Tibial nerve (tissue), 4 donors: ENCODE measurements at regions not wholly inside any gene's neighbourhood (a gene's known extent, or its start where the extent isn't known, plus 50 kb on each side); places are given as distances from the start of the nearest gene placed in this dataset.

Experiments
- DNase-seq, 2 donors: peaks; one replicate each; pipeline ENCODE4 v3.0.0-alpha.2; 2019; ENCODE audit warnings: low spot score in 2 of 2
- H3K27ac ChIP-seq, 4 donors: fragments of 200-600 bp; sonication (generic) in 3 of 4; one replicate each; pipeline ENCODE4 v1.5.1; 2017 to 2019; ENCODE audit warnings: mild to moderate bottlenecking in 1 of 4
- H3K27me3 ChIP-seq, 2 donors: fragments of 200-600 bp; sonication (generic) in 1 of 2; one replicate each; pipeline versions ENCODE4 v1.5.1 to v1.6.0; 2017 to 2019
- H3K36me3 ChIP-seq, 3 donors: fragments of 200-600 bp; sonication (generic); one replicate each; pipeline ENCODE4 v1.5.1; 2018 to 2019
- H3K4me1 ChIP-seq, 4 donors: fragments of 200-600 bp; sonication (generic) in 3 of 4; one replicate each; pipeline ENCODE4 v1.5.1; 2017 to 2019
- H3K4me3 ChIP-seq, 4 donors: fragments of 200-600 bp; sonication (generic) in 3 of 4; one replicate each; pipeline ENCODE4 v1.5.1; 2017 to 2019; ENCODE audit warnings: mild to moderate bottlenecking in 1 of 4, moderate library complexity in 1 of 4
- H3K9me3 ChIP-seq, 4 donors: fragments of 200-600 bp; sonication (generic) in 3 of 4; one replicate each; pipeline ENCODE4 v1.5.1; 2017 to 2019
- EP300 ChIP-seq, 2 donors: sonication (generic); formaldehyde crosslinking; IDR thresholded peaks; one replicate each; pipeline ENCODE4 v1.6.1; 2017; ENCODE audit warnings: antibody characterized with exemption in 2 of 2, mild to moderate bottlenecking in 1 of 2
- POLR2A ChIP-seq, 2 donors: fragments of 450-650 bp; IDR thresholded peaks; one replicate each; pipeline ENCODE4 v1.6.1; 2017; ENCODE audit warnings: antibody characterized with exemption in 2 of 2, mild to moderate bottlenecking in 2 of 2, moderate library complexity in 2 of 2
- WGBS, 2 donors: methylation state at CpG; one replicate each; pipeline ENCODE4 v1.1.5; 2018; 5-methylcytosine and 5-hydroxymethylcytosine counted together
- TF ChIP-seq, protein P1 (sequence below), 5 experiments: fragments of 200-600 bp in 3 of 5; fragments of 450-650 bp in 2 of 5; sonication (generic) in 3 of 5; IDR thresholded peaks; one replicate each; pipeline ENCODE4 v1.5.1; 2016 to 2019; ENCODE audit warnings: antibody characterized with exemption in 5 of 5, mild to moderate bottlenecking in 3 of 5, moderate library complexity in 2 of 5

DNA sequence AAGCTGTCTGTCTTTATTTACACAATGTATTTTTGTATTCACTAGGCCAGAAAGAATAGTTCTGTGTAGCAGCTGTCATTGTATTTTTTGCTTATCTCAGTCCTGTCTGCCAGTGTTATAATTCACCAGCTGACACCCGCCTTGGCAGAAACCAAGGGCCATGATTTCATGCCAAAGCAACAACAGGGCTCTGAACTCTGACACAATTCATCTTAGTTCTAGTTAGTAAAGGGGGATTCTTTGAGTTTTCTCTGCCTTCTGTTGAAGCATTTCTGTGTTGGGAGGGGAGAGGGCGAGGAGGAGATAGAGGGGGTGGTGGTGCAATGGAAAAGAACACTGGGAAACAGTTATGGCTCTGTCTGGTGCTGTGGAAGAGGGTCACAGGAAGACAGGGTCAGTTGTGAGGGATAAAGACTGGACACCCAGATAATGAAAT is 684.6 kb upstream of the MARCKS start:
- Histone ChIP-seq H3K36me3 (no peaks in the 10 kb centered on the region), H3K4me1 (peaks cover 0 to 6% (median 0%) of the 10 kb centered on the region in 4 donors), H3K27me3 (no peaks in the 10 kb centered on the region), H3K27ac (peak overlapping the region in 2 of 4 donors; percentile 39), H3K9me3 (peaks cover 0 to 6% (median 0%) of the 10 kb centered on the region in 4 donors), H3K4me3 (no peak overlapping the region)
- DNase-seq = no peak
- WGBS, 2 donors = 16 to 30% methylated on average over 2 of the region's 2 CpGs
- TF ChIP-seq, protein P1, sequence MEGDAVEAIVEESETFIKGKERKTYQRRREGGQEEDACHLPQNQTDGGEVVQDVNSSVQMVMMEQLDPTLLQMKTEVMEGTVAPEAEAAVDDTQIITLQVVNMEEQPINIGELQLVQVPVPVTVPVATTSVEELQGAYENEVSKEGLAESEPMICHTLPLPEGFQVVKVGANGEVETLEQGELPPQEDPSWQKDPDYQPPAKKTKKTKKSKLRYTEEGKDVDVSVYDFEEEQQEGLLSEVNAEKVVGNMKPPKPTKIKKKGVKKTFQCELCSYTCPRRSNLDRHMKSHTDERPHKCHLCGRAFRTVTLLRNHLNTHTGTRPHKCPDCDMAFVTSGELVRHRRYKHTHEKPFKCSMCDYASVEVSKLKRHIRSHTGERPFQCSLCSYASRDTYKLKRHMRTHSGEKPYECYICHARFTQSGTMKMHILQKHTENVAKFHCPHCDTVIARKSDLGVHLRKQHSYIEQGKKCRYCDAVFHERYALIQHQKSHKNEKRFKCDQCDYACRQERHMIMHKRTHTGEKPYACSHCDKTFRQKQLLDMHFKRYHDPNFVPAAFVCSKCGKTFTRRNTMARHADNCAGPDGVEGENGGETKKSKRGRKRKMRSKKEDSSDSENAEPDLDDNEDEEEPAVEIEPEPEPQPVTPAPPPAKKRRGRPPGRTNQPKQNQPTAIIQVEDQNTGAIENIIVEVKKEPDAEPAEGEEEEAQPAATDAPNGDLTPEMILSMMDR (IDR thresholded peaks at IDR 0.05) = no peak
- TF ChIP-seq EP300 (IDR thresholded peaks at IDR 0.05) (peak in 1 of 2 donors; percentile 64), POLR2A (IDR thresholded peaks at IDR 0.05) (no peak)

DNA sequence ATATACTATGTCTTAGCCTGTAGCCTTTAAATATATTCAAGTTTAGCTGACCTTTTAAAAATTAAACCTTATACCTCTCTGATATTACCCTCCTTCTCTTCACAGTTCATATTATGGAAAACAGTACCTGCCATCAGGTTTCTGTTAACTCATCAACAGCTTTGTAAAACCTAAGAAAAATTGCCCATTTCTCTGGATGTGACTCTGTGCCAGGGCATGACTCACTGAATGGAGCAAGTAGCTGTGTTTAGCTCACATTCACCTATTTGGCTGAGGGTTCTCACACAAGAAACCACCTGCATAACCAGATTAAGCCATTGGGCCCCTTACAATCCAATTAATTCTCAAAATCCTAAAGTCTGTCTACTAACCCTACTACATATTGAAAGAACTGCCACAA is 678.8 kb upstream of the MARCKS start:
- H3K4me1 ChIP-seq = peaks cover 0 to 5% (median 0%) of the 10 kb centered on the region in 4 donors
- no peak for DNase-seq
- no peaks in the 10 kb centered on the region for H3K27me3 ChIP-seq
- no peak overlapping the region for H3K4me3 ChIP-seq
- no peaks in the 10 kb centered on the region for H3K9me3 ChIP-seq
- no peaks in the 10 kb centered on the region for H3K36me3 ChIP-seq
- TF ChIP-seq EP300 (IDR thresholded peaks at IDR 0.05) = no peak
- TF ChIP-seq, protein P1 (IDR thresholded peaks at IDR 0.05) = no peak
- TF ChIP-seq POLR2A (IDR thresholded peaks at IDR 0.05) = no peak
- no peak overlapping the region for H3K27ac ChIP-seq

DNA sequence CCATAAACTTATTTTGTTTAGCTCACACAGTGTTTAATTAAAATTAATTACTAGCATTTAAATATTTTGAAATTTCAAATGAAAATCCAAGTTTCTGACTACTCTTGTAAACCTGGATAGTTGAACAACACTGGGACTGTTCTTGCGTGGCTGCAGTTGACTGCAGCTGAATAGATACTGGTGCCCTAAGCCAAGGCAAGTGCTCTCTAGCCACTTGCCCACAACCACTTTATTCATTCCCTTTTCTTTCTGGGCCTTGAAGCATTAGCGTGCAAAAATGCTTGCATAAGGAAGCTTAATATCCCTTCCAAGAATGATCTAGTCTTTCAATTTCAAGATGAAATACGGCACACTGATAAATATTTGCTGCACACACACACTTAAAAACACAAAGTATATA is 676.0 kb upstream of the MARCKS start:
- peaks cover 0 to 13% (median 5%) of the 10 kb centered on the region in 4 donors for H3K4me1 ChIP-seq
- TF ChIP-seq, protein P1 (IDR thresholded peaks at IDR 0.05) = no peak
- TF ChIP-seq EP300 (IDR thresholded peaks at IDR 0.05) (no peak), POLR2A (IDR thresholded peaks at IDR 0.05) (no peak)
- WGBS, 2 donors = 53 to 60% methylated on average over 3 of the region's 3 CpGs
- no peak overlapping the region for H3K4me3 ChIP-seq
- H3K9me3 ChIP-seq = no peaks in the 10 kb centered on the region
- no peak overlapping the region for H3K27ac ChIP-seq
- H3K27me3 ChIP-seq = no peaks in the 10 kb centered on the region
- no peaks in the 10 kb centered on the region for H3K36me3 ChIP-seq
- no peak for DNase-seq

DNA sequence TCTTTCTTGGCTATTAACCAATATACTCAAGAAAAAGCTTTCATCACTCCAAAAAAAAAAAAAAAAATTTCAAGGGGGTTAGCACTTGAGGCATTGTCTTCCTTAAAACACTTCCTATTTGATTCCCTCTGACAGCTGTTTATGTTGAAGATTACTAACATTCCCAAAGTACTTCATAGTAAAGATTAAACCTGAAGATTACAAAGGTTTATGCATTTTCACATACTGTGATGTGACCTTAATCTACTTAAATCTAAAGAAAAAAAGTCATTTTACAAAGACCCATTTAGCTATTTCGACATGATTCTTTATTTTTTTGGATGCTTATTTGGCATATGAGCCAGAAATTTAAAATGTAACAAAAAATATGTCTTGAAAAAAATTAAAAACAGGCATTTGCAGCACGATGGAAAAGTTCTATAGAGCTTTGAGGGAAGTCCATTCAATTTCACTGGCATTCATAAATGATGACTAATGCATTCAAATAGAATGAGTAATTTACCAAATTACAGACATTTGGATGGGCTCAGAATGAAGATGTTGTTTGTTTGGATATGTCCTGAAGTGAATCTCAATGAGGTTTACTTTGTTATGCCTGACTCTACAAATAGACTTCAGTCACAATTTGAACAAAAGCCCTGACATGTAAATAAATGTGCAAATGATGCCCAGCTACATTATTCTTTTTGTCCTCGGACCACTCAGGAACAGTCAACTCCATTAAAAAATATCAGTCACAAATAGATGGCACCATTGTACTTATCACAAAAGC is 674.6 kb upstream of the MARCKS start:
- TF ChIP-seq, protein P1 (IDR thresholded peaks at IDR 0.05) = no peak
- TF ChIP-seq POLR2A (IDR thresholded peaks at IDR 0.05) (no peak), EP300 (IDR thresholded peaks at IDR 0.05) (no peak)
- peaks cover 0 to 13% (median 6%) of the 10 kb centered on the region in 4 donors for H3K4me1 ChIP-seq
- no peaks in the 10 kb centered on the region for H3K27me3 ChIP-seq
- WGBS, 2 donors = 31 to 35% methylated on average over 3 of the region's 3 CpGs
- H3K27ac ChIP-seq = peak overlapping the region in 1 of 4 donors; percentile 45
- H3K4me3 ChIP-seq = no peak overlapping the region
- no peaks in the 10 kb centered on the region for H3K36me3 ChIP-seq
- no peak for DNase-seq
- H3K9me3 ChIP-seq = no peaks in the 10 kb centered on the region

DNA sequence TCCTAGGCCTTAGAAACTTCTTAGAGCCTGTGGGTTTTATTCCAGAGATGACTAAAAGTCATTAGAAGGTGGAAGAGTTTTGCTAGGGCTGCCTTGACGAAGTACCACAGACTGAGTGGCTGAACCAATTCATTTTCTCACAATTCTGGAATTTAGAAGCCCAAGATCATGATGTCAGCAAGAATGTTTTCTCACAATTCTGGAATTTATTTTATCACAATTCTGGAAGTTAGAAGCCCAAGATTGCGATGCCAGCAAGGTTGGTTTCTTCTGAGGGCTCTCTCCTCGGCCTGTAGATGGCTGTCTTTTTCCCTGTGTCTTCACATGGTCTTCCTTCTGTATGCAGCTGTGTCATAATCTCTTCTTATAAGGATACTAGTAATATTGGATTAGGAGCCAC is 672.9 kb upstream of the MARCKS start:
- Histone ChIP-seq H3K4me3 (no peak overlapping the region), H3K36me3 (no peaks in the 10 kb centered on the region), H3K27me3 (no peaks in the 10 kb centered on the region), H3K27ac (peak overlapping the region in 2 of 4 donors; percentile 0 to 19), H3K9me3 (no peaks in the 10 kb centered on the region), H3K4me1 (peaks cover 0 to 16% (median 7%) of the 10 kb centered on the region in 4 donors)
- 57 to 59% methylated on average over 3 of the region's 3 CpGs for WGBS, 2 donors
- TF ChIP-seq EP300 (IDR thresholded peaks at IDR 0.05) (no peak), POLR2A (IDR thresholded peaks at IDR 0.05) (no peak)
- TF ChIP-seq, protein P1 (IDR thresholded peaks at IDR 0.05) = no peak
- DNase-seq = no peak
